RPMI7951 (cell line): ENCODE measurements at regions not wholly inside any gene's neighbourhood (a gene's known extent, or its start where the extent isn't known, plus 50 kb on each side); places are given as distances from the start of the nearest gene placed in this dataset.
A peak's percentile ranks its signal among the peaks of the same experiment; 100 is the strongest.

Experiments used
- DNase-seq: peaks from one replicate; pipeline ENCODE4 v3.0.0-alpha.2; 2012; ENCODE audit warnings: low read depth

- no peak for DNase-seq
Observed at GRCh38 chr10:43874984-43875383, 226.3 kb upstream of the ZNF32 start.

DNA sequence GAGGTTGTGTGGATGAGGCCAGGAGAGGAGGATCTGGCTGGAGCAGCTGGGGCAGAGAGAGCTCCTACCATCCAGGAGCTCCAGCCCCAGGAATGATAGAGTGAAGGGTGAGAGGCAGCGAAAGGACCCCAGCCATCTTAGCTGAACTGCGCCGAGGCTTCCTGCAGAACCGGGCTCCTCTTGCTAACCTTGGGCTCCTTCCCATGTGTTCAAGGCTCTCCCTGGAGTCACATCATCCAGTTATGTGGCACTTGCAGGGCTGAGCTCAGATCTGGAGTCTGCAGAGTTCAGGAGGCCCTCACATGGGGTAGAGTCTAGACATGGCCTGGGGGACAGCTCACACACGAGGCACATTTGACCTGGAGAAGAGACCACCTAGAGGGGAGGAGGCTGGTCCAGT is 225.0 kb upstream of the ZNF32 start:
- DNase-seq, result no peak

GRCh38 chr10:43872644-43873043 is 224.0 kb upstream of the ZNF32 start:
- DNase-seq, result no peak

- DNase-seq, result no peak
Observed at GRCh38 chr10:43871545-43871944, 222.9 kb upstream of the ZNF32 start.

GRCh38 chr10:43870968-43871439 is 222.3 kb upstream of the ZNF32 start:
- peak; percentile 40 for DNase-seq

- no peak for DNase-seq
Observed at GRCh38 chr10:43869669-43870322, 221.1 kb upstream of the ZNF32 start.

- DNase-seq, result no peak
Observed at GRCh38 chr10:43868952-43869351, 220.3 kb upstream of the ZNF32 start.

DNA sequence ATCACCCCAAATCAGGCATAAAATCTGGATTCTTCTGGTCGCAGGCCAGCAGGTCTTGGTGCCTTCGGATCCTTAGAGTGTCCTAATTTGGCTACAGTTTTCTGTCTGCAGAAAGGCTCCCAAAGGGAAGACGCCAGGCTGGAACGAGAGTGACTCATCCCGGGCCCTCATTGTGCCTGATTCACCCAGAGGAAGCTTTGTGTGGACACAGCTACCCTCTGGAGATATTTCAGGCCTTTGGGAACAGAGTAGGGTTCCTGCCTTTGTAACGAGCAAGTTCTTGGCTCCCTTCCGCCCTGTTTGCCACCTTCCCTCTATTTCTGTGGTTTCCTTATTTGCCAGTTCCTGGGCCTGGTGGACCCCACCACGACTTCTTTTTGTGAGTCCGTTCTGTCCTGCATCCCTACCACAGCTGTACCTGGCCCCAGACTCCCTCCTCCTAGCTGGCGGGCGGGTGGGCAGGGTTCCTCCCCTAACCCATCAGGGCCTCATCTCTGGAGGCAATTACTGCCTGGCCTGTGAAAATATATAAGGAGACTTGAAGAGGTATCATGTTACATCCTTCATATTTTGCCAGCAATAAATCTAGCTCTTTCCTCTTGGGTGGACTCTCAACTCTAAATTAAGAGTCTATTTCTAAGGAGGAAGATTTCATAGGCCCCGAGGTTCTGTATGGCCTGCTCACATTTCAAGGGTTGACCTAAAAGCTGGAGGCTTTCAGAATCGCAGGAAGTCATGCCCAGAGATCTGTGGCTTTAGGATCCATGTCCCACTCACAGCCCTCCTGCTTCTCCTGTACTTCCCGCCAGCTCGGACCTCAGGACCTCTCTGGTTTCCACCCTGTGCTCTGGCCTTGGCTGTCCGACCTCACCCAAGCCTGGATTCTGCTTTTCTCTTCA is 219.2 kb upstream of the ZNF32 start:
- DNase-seq, result peak; percentile 96

DNA sequence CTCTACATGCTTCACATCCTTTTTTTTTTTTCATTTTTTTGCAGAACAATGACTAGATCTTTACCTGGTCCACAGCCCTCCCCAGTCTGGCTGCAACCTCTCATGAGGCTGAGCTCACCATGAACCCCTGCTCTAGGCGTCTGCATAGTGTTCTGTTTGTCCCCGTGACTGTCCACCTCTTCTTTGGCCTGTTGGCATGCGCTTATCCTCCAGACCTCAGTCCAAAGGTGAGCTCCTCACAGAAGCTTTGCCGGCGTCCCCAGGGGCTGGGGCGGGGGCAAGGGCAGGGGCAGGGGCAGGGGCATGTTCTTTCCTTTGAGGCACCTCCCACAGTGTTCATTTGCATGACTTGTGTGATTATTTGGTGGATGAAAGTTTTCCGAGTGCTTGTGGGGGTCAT is 218.4 kb upstream of the ZNF32 start:
- no peak for DNase-seq

GRCh38 chr10:43866712-43867111 is 218.0 kb upstream of the ZNF32 start:
- DNase-seq, result no peak

DNA sequence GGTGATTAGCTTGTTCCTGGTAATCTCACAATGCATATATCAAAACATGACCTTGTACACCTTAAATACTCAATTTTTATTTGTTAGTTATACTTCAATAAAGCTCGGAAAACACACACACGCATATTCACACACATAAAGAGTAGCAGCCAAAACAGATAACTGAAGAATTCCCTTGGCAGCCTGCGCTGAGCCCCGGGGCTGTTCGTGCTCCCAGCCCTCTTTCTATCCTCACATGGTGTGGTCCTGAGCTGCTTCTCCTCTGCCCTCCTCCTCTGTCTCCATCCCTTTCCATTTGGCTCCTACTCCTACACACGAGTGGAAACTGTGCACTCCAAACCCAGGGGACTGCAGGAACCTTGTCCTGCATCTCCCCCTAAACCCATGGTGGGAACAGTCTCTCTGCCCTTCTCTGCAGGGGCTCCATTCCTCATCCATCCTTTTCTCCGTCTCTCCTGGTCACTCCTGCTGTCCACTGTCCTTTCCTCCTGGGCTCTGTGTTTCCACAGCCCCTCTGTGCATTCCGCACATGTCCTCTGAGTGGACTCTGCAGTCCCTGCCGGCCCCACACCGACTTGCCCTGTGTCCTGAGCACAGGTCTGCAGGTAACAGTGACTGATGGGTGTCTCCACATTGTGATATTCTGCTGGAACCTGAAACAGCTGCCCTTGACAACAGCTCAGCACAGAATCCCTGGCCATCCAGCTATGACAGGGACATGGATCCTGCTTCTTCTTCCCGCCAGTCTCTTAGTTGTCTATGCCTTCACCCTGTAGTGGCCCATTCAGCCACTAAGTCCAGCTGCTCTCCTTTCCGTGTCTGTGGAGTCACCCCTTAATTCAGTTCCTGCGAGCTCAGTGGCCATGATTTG is 216.8 kb upstream of the ZNF32 start:
- peak; percentile 66 for DNase-seq

- DNase-seq, result no peak
Observed at GRCh38 chr10:43864656-43865055, 216.0 kb upstream of the ZNF32 start.

DNA sequence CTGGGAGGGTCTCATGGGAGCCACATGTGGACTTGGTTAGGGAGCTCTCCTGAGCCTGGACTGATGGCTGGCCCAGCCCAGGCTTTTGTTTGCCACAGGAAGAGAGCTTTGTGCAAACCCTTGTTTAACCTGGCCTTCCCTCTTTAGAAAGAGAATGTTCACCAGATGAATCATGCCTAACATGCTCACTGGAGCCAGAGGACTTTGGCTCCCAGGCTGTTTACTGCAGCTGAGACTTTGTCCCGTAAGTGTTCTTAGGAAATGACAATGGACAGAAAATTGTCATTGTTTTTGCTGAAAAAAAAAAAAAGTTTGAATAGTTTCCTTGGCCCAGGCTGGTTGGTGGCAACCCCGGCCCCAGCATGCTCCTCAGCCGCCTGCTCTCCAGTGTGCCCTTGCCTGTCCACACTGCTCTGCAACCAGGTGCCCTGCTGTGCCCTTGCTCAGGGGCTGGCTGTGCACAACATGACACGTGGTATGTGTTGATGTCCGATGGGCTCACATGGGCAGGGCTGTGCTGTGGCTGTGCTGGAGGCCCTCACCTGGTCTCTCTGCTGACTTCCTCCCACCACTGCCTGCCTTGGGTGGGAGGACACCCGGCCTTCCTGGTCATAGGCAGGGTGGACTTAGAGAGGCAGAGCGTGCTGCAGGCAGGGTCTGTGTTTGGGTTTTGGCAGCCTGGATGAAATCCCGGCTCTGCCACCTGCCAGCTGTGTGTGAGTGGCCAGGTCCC is 215.3 kb upstream of the ZNF32 start:
- peak; percentile 89 for DNase-seq

- no peak for DNase-seq
Observed at GRCh38 chr10:43863270-43863669, 214.6 kb upstream of the ZNF32 start.

DNA sequence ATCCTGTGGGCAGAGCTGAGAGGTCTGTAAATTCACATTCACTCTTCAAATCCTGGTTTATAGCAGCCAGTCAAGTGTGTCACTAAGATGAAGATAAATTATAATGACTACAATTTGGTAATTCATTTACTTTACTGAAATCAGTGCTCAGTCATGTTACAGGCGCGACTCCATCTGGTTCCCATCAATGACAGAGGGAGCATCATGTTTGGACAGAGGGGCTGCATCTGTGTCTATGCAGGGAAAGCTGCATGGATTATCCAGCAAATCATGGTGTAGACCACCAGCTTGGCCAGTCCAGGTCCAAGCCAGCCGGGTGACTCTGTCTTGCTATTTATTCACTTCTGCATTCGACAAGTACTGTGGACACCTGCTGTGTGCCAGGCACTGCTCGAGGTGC is 214.1 kb upstream of the ZNF32 start:
- DNase-seq, result no peak

DNA sequence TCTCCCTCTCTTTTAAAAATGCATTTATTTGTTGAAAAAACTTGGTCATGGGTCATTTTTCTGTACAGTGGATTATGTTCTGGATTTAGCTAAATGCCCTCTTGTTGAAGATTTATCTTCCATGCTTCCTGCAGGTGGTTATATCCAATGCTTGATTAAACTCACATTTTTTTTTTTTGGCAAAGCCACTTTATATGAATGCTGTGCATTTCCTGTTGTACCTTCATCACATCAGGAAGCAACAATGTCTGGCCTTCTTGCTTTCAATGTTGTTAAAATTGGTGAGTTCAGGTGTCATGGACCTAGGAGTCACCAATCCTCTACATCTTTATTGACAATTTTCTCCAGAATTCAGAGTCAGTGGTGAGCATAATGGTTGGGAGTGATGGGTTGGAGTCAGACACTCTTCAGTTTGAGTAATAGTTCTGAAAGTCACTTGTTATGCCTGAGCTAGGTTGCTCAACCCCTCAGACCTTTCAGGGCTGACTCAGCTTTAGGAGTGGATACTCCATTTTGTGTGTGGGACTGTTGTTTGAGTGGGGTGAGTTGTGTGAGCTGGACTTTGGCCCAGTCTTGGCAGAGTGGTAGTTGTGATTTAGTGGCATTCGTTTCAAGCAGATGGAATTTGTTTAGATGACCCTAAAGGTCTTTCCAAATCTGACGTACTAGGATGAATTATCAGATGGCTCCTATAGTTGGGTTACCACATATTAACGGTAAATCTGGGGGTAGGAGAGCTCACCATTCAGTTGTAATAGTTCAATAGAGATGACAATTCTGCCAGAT is 213.5 kb upstream of the ZNF32 start:
- peak; percentile 94 for DNase-seq

- no peak for DNase-seq
Observed at GRCh38 chr10:43859016-43859525, 210.4 kb upstream of the ZNF32 start.

DNA sequence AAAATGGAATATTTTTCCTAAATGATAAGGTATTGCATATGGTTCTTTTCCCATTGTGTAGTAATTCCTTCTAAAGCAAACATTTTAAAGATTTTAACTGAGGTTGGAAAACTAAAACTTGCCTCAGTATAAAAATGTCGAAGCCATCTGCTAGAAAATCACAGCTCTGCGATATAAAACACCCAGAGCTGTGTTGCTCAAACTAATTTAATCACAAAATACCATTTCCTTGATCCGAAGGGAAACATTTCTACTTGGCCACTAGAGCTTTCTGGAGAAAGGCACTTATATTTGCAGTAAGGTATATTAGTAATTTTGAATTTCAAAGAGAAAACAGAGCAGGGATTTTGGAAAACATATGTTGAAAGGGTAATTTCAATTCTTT is 209.2 kb upstream of the ZNF32 start:
- DNase-seq, result no peak

GRCh38 chr10:43857206-43857930 is 208.7 kb upstream of the ZNF32 start:
- peak; percentile 94 for DNase-seq

DNA sequence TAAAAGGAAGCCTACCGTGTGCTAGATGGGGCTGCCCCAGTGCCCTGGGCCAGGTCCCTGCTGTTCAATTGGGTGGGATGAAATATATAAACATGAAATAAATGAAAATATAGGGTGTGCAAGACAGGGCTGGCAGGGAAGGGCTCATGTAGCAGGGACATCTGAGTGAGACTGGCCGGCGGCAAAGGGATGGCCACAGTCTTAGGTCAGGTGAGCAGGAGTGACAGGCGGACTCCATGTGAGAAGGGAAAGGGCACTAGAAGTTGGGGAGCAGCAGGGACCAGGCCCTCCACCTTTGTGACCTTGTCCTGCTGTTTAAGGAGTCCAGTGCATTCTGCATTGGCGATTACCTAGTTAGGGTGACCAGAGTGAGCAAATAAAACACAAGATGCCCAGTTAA is 207.6 kb upstream of the ZNF32 start:
- DNase-seq, result no peak
